Common myeloid progenitor, CD34-positive (primary cell): ENCODE measurements at regions not wholly inside any gene's neighbourhood (a gene's known extent, or its start where the extent isn't known, plus 50 kb on each side); places are given as distances from the start of the nearest gene placed in this dataset.

Experiments
- CTCF ChIA-PET: fragments of 350-600 bp; sonication (Branson Sonifier 250); formaldehyde crosslinking; loops from one replicate; lab custom pipeline; 2021; ENCODE audit warnings: antibody characterized with exemption; lab: Charles Lee
- POLR2A ChIA-PET: fragments of 350-600 bp; sonication (Branson Sonifier 250); formaldehyde crosslinking; loops from one replicate; lab custom pipeline; 2021; ENCODE audit warnings: antibody characterized with exemption; lab: Charles Lee
- DNase-seq, 3 donors: peaks; one replicate each; pipeline versions ENCODE4 v3.0.0 to v3.0.0-alpha.2; 2013
- H3K27ac ChIP-seq, 2 experiments: 1 replicate in 1 of 2; 2 replicates in 1 of 2; pipeline ENCODE4 v1.7.0; 2013; ENCODE audit warnings: inconsistent platforms in 2 of 2, low read length in 2 of 2, mild to moderate bottlenecking in 2 of 2, low read depth in 1 of 2, moderate library complexity in 1 of 2; ENCODE audit not compliant: severe bottlenecking in 2 of 2, insufficient read depth in 1 of 2, poor library complexity in 1 of 2
- H3K27me3 ChIP-seq, 5 experiments: replicated peaks in 2 of 5; 1 replicate in 3 of 5; 2 replicates in 2 of 5; pipeline versions ENCODE4 v1.6.1 to v1.7.0; 2013; ENCODE audit warnings: low read length in 4 of 5, mild to moderate bottlenecking in 2 of 5, moderate library complexity in 2 of 5, inconsistent platforms in 1 of 5; ENCODE audit not compliant: insufficient read depth in 5 of 5, control insufficient read depth in 4 of 5
- H3K36me3 ChIP-seq, 4 experiments: 1 replicate in 2 of 4; 2 replicates in 2 of 4; pipeline versions ENCODE4 v1.6.1 to v1.7.0; 2013; ENCODE audit warnings: low read length in 3 of 4, control low read depth in 1 of 4, mild to moderate bottlenecking in 1 of 4; ENCODE audit not compliant: control insufficient read depth in 4 of 4, insufficient read depth in 4 of 4
- H3K4me1 ChIP-seq, 4 experiments: 1 replicate in 3 of 4; 2 replicates in 1 of 4; pipeline versions ENCODE4 v1.6.1 to v1.7.1; 2013; ENCODE audit warnings: low read length in 3 of 4, mild to moderate bottlenecking in 3 of 4, control low read depth in 1 of 4, inconsistent platforms in 1 of 4, moderate library complexity in 1 of 4; ENCODE audit not compliant: control insufficient read depth in 4 of 4, insufficient read depth in 4 of 4; ENCODE audit errors: control extremely low read depth in 1 of 4
- H3K4me3 ChIP-seq, 7 experiments: 1 replicate in 4 of 7; 2 replicates in 3 of 7; pipeline versions ENCODE4 v1.5.1 to v1.7.0; 2013; ENCODE audit warnings: mild to moderate bottlenecking in 7 of 7, low read length in 6 of 7, moderate library complexity in 6 of 7, inconsistent platforms in 2 of 7, low read depth in 2 of 7, control low read depth in 1 of 7; ENCODE audit not compliant: insufficient read depth in 4 of 7, control insufficient read depth in 1 of 7; ENCODE audit errors: extremely low read depth in 1 of 7
- H3K9me3 ChIP-seq, 5 experiments: 1 replicate in 4 of 5; 2 replicates in 1 of 5; pipeline versions ENCODE4 v1.6.1 to v1.7.1; 2013; ENCODE audit warnings: low read length in 4 of 5, mild to moderate bottlenecking in 2 of 5, inconsistent platforms in 1 of 5, low read depth in 1 of 5, moderate library complexity in 1 of 5; ENCODE audit not compliant: control insufficient read depth in 4 of 5, insufficient read depth in 2 of 5; ENCODE audit errors: control extremely low read depth in 1 of 5
- WGBS: methylation state at CpG from one replicate; pipeline ENCODE4 v1.1.5; 2013; ENCODE audit not compliant: insufficient coverage; 5-methylcytosine and 5-hydroxymethylcytosine counted together

- Histone ChIP-seq H3K4me3 (no peak overlapping the region), H3K27me3 (no peaks in the 10 kb centered on the region), H3K4me1 (no peaks in the 10 kb centered on the region), H3K9me3 (peaks cover 0 to 18% (median 9%) of the 10 kb centered on the region in 5 experiments), H3K36me3 (no peaks in the 10 kb centered on the region), H3K27ac (no peak overlapping the region)
- POLR2A ChIA-PET: no interaction called here
- DNase-seq: no peak
- 100% methylated on average over 3 of the region's 3 CpGs for WGBS
- CTCF ChIA-PET: no interaction called here
These were observed 561.8 kb upstream of the MDFIC2 start for GRCh38 chr3:70874196-70874595.

GRCh38 chr3:70873686-70874085 is 561.2 kb upstream of the MDFIC2 start:
- H3K4me1 ChIP-seq: no peaks in the 10 kb centered on the region
- DNase-seq: no peak
- H3K36me3 ChIP-seq: no peaks in the 10 kb centered on the region
- POLR2A ChIA-PET: no interaction called here
- CTCF ChIA-PET: no interaction called here
- no peak overlapping the region for H3K4me3 ChIP-seq
- 96% methylated on average over 3 of the region's 5 CpGs for WGBS
- H3K27me3 ChIP-seq: no peaks in the 10 kb centered on the region
- peaks cover 0 to 17% (median 6%) of the 10 kb centered on the region in 5 experiments for H3K9me3 ChIP-seq
- H3K27ac ChIP-seq: no peak overlapping the region

- Histone ChIP-seq H3K9me3 (peaks cover 0 to 11% (median 5%) of the 10 kb centered on the region in 5 experiments), H3K4me3 (no peak overlapping the region), H3K27ac (no peak overlapping the region), H3K36me3 (no peaks in the 10 kb centered on the region), H3K4me1 (no peaks in the 10 kb centered on the region), H3K27me3 (no peaks in the 10 kb centered on the region)
- ChIA-PET POLR2A (no interaction called here), CTCF (interaction anchor here (0.6 kb wide), 1 partner anchor 132 kb away, joined by 3 read pairs; no protein-coding TSS in a partner anchor)
- WGBS: 100% methylated on average over 1 of the region's 4 CpGs
- DNase-seq: no peak
These were observed 559.6 kb upstream of the MDFIC2 start for GRCh38 chr3:70871909-70872656.

DNA sequence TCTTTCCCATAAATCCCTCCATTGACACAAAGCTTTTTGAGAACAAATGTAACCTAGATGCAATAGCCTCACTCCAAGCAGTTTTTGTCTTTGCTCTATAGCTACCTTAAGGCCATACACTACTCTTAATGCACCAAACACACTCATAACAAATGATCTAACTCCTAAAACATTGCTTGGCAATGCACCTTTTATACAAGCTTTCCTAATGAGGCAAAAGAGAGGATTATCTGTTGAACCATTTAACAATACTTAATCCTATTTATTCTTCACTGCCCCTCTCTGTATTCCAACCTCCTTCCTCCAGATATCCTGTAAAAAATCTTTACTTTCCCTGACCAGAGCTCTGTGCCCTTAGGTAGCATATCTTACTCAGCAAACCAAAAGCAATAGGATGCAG is 558.1 kb upstream of the MDFIC2 start:
- Histone ChIP-seq H3K27ac (no peak overlapping the region), H3K36me3 (no peaks in the 10 kb centered on the region), H3K4me1 (no peaks in the 10 kb centered on the region), H3K4me3 (no peak overlapping the region), H3K9me3 (peaks cover 0 to 11% (median 6%) of the 10 kb centered on the region in 5 experiments), H3K27me3 (no peaks in the 10 kb centered on the region)
- CTCF ChIA-PET: no interaction called here
- no peak for DNase-seq
- POLR2A ChIA-PET: no interaction called here

- ChIA-PET CTCF (no interaction called here), POLR2A (no interaction called here)
- WGBS: 94% methylated on average over 2 of the region's 2 CpGs
- H3K9me3 ChIP-seq: peaks cover 0 to 11% (median 7%) of the 10 kb centered on the region in 5 experiments
- DNase-seq: no peak
- H3K27ac ChIP-seq: no peak overlapping the region
- H3K4me3 ChIP-seq: no peak overlapping the region
- H3K36me3 ChIP-seq: no peaks in the 10 kb centered on the region
- H3K4me1 ChIP-seq: no peaks in the 10 kb centered on the region
- H3K27me3 ChIP-seq: no peaks in the 10 kb centered on the region
These were observed 556.1 kb upstream of the MDFIC2 start for GRCh38 chr3:70868561-70868960.

GRCh38 chr3:70863049-70863448 is 550.6 kb upstream of the MDFIC2 start:
- no peak for DNase-seq
- ChIA-PET POLR2A (no interaction called here), CTCF (no interaction called here)
- Histone ChIP-seq H3K9me3 (peaks cover 0 to 4% (median 2%) of the 10 kb centered on the region in 5 experiments), H3K4me3 (no peak overlapping the region), H3K4me1 (no peaks in the 10 kb centered on the region), H3K27me3 (no peaks in the 10 kb centered on the region), H3K27ac (no peak overlapping the region), H3K36me3 (no peaks in the 10 kb centered on the region)
- WGBS: 96% methylated on average over 3 of the region's 5 CpGs

DNA sequence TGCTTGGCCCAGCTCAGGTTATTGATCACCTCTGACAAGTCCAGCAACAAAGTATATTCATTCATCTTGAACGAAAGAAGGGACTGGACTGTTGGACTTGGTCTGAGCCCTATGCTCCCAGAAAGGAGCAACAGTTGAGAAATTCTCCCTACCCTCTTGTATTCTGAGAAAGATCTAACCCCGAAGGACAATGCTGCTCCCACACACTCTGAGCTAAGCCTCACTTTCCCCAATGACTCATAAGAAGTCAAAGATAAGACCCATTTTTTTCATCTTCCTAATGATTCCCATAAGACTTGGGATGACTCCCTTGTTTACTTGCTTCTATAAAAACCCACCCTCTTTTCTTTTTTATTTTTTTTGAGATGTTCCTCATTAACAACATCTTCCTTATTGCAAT is 549.4 kb upstream of the MDFIC2 start:
- DNase-seq: no peak
- POLR2A ChIA-PET: no interaction called here
- Histone ChIP-seq H3K27me3 (no peaks in the 10 kb centered on the region), H3K9me3 (peaks cover 0 to 3% (median 0%) of the 10 kb centered on the region in 5 experiments), H3K36me3 (no peaks in the 10 kb centered on the region), H3K4me3 (no peak overlapping the region), H3K4me1 (no peaks in the 10 kb centered on the region), H3K27ac (no peak overlapping the region)
- WGBS: 94% methylated on average over 2 of the region's 2 CpGs
- CTCF ChIA-PET: no interaction called here
